HG03442 (cell line): ENCODE measurements at regions not wholly inside any gene's neighbourhood (a gene's known extent, or its start where the extent isn't known, plus 50 kb on each side); places are given as distances from the start of the nearest gene placed in this dataset.
A peak's percentile ranks its signal among the peaks of the same experiment; 100 is the strongest.

Source experiments
- ATAC-seq: cut with Tn5 transposase; IDR thresholded peaks from one replicate; pipeline ENCODE4 v1.9.1; 2021; ENCODE audit warnings: mild to moderate bottlenecking, moderate library complexity; ENCODE audit not compliant: unreplicated experiment

GRCh38 chr4:22901631-22902030, 208.9 kb downstream of the GBA3 start:
- no peak for ATAC-seq

- ATAC-seq, result no peak
These were observed 208.1 kb downstream of the GBA3 start for GRCh38 chr4:22900876-22901275.

GRCh38 chr4:22897520-22898108, 204.9 kb downstream of the GBA3 start:
- peak; percentile 43 for ATAC-seq

DNA sequence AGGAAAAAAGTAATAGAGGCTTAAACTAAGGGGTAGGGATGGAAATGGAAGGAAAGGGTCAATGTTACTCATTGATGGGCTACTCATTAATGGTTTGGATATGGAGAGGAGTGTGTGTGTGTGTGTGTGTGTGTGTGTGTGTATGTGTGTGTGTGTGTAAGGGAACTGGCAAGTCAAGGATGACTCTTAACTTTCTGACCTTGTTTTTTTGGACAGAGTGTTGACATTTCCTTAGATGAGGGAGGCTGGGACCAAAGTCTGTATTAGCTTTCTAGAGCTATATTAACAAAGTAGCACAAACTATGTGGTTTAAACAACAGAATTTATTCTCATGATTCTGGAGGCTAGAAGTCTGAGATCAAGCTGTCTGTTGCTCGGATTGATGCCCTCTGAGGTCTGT, 202.7 kb downstream of the GBA3 start:
- no peak for ATAC-seq

- no peak for ATAC-seq
These were observed 191.4 kb downstream of the GBA3 start for GRCh38 chr4:22884157-22884556.

- ATAC-seq, result no peak
These were observed 188.7 kb downstream of the GBA3 start for GRCh38 chr4:22881411-22881810.

- ATAC-seq, result no peak
These were observed 184.8 kb downstream of the GBA3 start for GRCh38 chr4:22877486-22878052.

DNA sequence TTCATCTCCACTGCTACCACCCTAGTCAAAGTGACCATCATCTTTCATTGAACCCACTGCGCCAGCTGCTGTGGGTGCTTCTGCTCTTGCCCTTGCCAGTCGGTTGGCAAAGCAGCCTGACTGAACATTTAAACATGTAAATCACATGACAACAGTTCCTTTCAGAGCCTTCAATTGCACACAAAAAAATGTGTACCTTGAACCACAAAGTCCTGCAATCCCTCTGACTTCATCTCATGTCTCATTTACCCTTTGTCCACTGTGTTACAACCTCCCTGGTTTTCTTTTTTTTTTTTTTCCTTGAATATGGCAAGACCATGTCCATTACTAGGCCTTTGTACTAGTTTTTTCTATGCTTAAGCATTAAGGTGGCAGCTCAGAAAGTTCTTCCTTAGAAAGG, 183.5 kb downstream of the GBA3 start:
- ATAC-seq, result no peak

GRCh38 chr4:22875587-22876257, 183.0 kb downstream of the GBA3 start:
- ATAC-seq, result no peak

GRCh38 chr4:22874334-22874912, 181.7 kb downstream of the GBA3 start:
- no peak for ATAC-seq

DNA sequence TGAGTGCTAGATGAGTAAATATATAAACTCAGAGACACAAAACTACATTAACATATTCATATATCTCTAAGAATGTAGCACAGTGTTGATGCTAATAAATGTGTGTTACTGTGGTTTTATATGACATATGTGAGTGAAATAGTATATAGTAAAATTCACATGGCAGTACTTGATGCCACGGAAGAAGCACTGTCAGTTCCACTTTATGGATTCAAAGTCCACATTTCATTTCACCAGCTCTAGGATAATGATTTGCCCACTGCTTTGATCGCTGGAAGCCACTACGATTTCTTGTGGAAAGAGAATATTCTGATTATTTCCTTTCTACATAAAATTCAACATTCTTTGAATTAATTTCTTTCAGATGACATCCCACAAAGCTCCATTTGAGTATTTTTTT, 181.2 kb downstream of the GBA3 start:
- no peak for ATAC-seq

DNA sequence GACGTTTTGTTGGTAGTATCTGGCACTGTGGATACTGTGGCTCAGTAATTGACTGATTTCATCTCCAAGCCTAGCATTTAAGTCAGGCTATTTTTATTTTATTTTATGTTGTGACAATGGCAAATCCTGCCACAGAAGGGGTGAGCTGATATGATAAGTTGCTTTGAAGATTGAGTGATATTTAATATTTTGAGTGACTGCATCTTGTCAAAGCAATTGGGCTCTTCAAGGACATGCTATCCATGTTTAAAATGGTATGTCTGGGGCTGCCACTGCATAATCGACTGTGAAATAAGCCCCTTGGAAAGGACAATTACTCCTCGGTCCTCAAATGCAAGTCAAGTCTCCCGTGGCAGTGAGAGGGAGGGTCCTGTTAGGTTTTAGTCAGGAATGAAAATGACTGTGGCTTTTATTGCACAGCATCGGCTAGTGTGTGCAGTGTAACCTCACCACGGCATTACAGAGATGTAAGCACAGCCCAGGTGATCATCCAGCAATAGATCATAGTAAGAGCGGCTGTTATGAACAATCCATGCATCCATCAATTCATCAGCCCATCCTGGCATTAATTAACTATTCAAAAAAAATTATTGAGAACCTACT, 178.2 kb downstream of the GBA3 start:
- no peak for ATAC-seq

GRCh38 chr4:22869235-22869634, 176.5 kb downstream of the GBA3 start:
- no peak for ATAC-seq
